Chondrocyte (in vitro differentiated cells): ENCODE measurements at regions not wholly inside any gene's neighbourhood (a gene's known extent, or its start where the extent isn't known, plus 50 kb on each side); places are given as distances from the start of the nearest gene placed in this dataset.

Experiments used
- DNase-seq: peaks from one replicate; pipeline ENCODE4 v3.0.0; 2021; ENCODE audit warnings: mixed read lengths, low spot score
- H3K27ac Mint-ChIP-seq: one replicate; pipeline ENCODE4 v1.8.0; 2021; ENCODE audit warnings: mild to moderate bottlenecking, moderate library complexity, mixed read lengths; ENCODE audit not compliant: unreplicated experiment
- H3K27me3 Mint-ChIP-seq: 2 replicates; pipeline ENCODE4 v1.8.0; 2021; ENCODE audit warnings: low read depth, mixed read lengths
- H3K36me3 Mint-ChIP-seq: 2 replicates; pipeline ENCODE4 v1.8.0; 2021; ENCODE audit warnings: low read depth, mixed read lengths
- H3K4me1 Mint-ChIP-seq: 2 replicates; pipeline ENCODE4 v1.8.0; 2021; ENCODE audit warnings: low read depth, mild to moderate bottlenecking, mixed read lengths
- H3K4me3 Mint-ChIP-seq: one replicate; pipeline ENCODE4 v1.8.0; 2021; ENCODE audit warnings: mild to moderate bottlenecking, moderate library complexity, mixed read lengths; ENCODE audit not compliant: unreplicated experiment
- H3K9me3 Mint-ChIP-seq: 2 replicates; pipeline ENCODE4 v1.8.0; 2021; ENCODE audit warnings: low read depth, mixed read lengths
- CTCF ChIP-seq: fragments of 200-600 bp; sonication (generic); IDR thresholded peaks from 2 replicates; pipeline ENCODE4 v1.5.0; 2021; ENCODE audit warnings: antibody characterized with exemption, mild to moderate bottlenecking, moderate library complexity

GRCh38 chr12:27382924-27383323 lies 50.3 kb downstream of the BMAL2 start:
- H3K4me1 Mint-ChIP-seq, result peaks cover 6% of the 10 kb centered on the region
- no peak for DNase-seq
- no peak overlapping the region for H3K27ac Mint-ChIP-seq
- no peaks in the 10 kb centered on the region for H3K9me3 Mint-ChIP-seq
- TF ChIP-seq CTCF, result no peak
- no peaks in the 10 kb centered on the region for H3K36me3 Mint-ChIP-seq
- H3K27me3 Mint-ChIP-seq, result no peaks in the 10 kb centered on the region
- H3K4me3 Mint-ChIP-seq, result no peak overlapping the region

DNA sequence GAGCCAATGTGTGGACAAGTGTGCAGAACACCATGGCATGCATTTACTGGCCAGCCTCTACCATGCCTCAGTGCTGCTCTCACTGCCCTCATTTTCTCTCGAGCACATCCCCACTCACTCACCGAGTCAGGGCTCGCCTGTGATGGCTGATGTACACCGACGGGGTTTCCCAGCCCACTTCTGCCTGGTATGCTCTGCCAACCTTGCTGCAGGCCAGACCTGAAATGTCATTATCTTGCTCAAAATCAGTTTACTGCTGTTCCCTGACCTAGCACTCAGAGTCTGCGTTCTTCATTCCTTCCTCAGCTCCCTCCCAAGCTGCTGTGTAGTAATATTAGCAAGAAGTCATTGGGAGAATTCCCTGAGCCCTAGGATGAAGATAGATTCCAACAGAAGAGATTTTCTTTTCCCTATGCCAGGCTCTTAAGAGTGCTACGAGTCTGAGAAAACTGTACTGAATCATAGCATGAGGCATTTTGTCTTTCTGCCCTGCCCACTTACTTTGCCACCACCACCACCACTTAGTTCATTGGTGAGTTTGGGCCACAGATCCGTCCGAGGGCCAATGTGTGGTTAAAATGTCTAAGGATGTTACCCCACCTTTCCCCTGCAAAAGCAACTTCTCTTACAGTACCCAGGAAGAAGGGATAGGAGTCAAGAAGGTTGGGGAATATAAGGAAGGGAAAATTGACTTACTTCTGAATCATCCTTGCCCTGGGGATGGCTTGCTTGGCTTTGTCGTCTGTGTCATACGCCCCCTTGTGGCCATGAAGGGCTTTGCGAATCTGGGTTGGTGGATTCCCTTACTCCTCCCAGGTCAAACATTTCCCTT lies 51.0 kb downstream of the BMAL2 start:
- Mint-ChIP-seq H3K4me3 (no peak overlapping the region), H3K4me1 (peaks cover 6% of the 10 kb centered on the region), H3K9me3 (no peaks in the 10 kb centered on the region), H3K36me3 (no peaks in the 10 kb centered on the region), H3K27ac (no peak overlapping the region), H3K27me3 (no peaks in the 10 kb centered on the region)
- no peak for DNase-seq
- TF ChIP-seq CTCF, result peak; percentile 96

GRCh38 chr12:27384261-27384590 lies 51.6 kb downstream of the BMAL2 start:
- peaks cover 6% of the 10 kb centered on the region for H3K4me1 Mint-ChIP-seq
- H3K36me3 Mint-ChIP-seq, result no peaks in the 10 kb centered on the region
- H3K27ac Mint-ChIP-seq, result no peak overlapping the region
- TF ChIP-seq CTCF, result peak; percentile 60
- no peaks in the 10 kb centered on the region for H3K27me3 Mint-ChIP-seq
- H3K9me3 Mint-ChIP-seq, result no peaks in the 10 kb centered on the region
- no peak for DNase-seq
- H3K4me3 Mint-ChIP-seq, result no peak overlapping the region

DNA sequence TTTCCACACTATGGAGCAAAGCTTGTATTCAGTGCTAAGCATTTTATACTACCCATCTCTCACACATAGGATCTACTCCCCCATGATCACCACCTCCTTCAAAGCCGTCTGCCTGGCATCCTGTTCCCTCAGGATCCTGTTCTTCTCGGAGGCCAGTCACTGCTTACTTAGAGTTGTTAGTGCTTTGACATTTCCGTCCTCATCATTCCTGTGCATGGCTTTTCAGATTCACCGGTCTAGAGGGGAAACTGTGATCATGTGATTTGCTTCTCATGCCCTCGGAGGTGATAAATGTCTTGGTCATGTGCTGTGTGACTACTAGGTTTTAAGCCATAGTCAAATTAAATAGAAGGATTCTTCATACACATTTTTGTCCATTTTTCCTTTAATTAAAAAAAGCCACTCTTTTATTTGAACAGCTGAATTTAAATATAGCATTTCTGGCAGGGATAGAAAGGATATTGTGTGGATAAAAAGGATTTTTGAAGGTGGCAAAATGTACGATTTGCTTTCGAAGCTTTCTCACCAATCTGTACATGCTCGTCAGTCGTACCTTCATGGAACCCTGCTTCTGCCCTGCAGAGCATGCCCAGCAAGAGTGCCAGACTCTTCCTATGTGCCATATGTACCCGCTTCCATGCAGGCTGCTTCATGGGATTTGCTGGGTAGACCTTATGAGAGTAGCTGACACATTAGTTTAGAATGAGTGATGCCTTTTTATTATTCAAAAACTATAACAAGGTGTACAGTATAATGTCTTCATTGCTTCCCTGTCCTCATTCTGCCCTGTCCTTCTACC lies 53.3 kb downstream of the BMAL2 start:
- TF ChIP-seq CTCF, result no peak
- Mint-ChIP-seq H3K4me3 (no peak overlapping the region), H3K27ac (no peak overlapping the region), H3K9me3 (no peaks in the 10 kb centered on the region), H3K27me3 (no peaks in the 10 kb centered on the region), H3K4me1 (peaks cover 6% of the 10 kb centered on the region), H3K36me3 (no peaks in the 10 kb centered on the region)
- DNase-seq, result no peak

DNA sequence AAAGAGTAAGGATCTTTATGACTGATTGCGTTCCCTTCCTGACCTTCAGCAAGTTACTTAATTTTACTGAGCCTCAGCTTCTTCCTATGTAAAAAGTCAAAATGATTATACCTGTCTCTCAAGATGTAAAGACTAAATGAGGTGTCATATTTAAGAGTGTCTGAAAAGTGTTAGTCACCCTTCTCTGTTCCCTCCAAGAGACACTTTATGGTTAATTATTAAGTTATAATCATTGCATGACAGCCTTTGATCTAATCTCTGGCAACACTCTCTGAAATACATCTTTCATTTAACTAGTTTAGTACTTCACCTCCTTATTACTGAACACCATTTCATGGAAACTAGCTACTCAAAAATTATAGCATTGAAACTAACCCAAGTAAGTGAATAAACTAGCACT lies 54.8 kb downstream of the BMAL2 start:
- Mint-ChIP-seq H3K27ac (no peak overlapping the region), H3K4me1 (peaks cover 3% of the 10 kb centered on the region), H3K9me3 (no peaks in the 10 kb centered on the region), H3K27me3 (no peaks in the 10 kb centered on the region), H3K4me3 (no peak overlapping the region), H3K36me3 (no peaks in the 10 kb centered on the region)
- DNase-seq, result no peak
- TF ChIP-seq CTCF, result no peak
